GM19372 (cell line): ENCODE measurements at regions not wholly inside any gene's neighbourhood (a gene's known extent, or its start where the extent isn't known, plus 50 kb on each side); places are given as distances from the start of the nearest gene placed in this dataset.
A peak's percentile ranks its signal among the peaks of the same experiment; 100 is the strongest.
"Not testable (repeated sequence)": the region's sequence is repeated elsewhere in the genome, so short reads cannot be mapped to it uniquely, and the experiment has no call there.

Source experiments
- ATAC-seq: cut with Tn5 transposase; IDR thresholded peaks from one replicate; pipeline ENCODE4 v1.9.1; 2021; ENCODE audit warnings: mild to moderate bottlenecking, low read depth, moderate library complexity; ENCODE audit not compliant: unreplicated experiment

DNA sequence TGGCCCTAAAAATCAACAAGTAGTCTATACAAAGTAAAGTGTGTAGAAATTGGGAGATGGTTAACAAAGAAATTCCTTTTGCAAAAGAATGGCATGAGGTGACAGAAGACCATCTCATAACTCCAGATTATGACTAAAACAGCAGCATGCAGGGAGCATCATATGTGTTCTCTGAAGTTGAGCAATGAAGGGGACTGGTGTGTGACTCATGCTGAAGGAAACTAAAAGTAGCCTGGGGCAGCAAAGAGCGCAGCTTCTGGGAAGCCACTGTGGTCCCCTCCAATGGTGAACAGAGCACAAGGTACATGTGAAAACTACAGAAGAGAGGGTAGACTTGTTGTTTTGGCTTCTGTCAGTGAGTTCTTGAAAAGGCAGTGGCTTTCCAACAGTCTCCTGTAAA, 133.4 kb downstream of the MACC1 start:
- ATAC-seq: no peak

- ATAC-seq: no peak
These were observed 138.1 kb downstream of the MACC1 start for GRCh38 chr7:20079080-20079479.

DNA sequence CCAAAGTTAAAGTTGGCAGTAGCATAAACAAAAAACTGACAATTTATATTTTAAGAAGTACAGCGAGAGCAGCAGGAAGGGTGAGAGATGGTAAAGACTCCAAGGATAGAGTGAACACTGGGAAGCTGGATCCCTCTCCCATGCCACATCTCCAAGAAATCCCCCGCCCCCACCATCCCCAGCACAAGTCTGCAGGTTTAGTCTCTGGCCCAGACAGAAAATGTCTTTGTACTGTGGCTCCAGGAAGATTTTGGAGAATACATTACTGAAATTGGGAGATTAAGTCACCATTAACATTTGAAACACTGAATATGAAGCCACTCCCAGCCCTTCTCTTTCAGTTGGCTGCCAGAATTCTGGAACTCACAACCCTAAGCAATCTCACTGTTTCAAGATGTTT, 140.3 kb downstream of the MACC1 start:
- no peak for ATAC-seq

- ATAC-seq: no peak
These were observed 141.0 kb downstream of the MACC1 start for GRCh38 chr7:20075992-20076820.

DNA sequence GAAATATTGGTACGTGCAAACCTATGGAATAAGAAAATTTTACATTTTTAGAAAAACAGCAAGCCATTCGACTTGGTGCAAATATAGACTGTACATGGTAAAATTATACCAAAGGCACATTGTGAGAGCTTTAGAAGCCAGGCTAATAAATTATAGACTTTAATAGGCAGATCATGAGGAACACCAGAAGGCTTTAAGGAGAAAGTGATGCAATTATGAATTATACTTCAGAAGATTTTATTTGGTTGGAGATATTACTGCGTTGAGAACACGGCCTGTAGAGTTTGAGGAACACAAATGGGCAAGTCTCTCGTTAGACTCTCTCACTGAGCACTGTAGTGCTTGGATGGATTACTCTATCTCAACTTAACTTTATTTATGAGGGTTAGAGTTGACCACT, 141.7 kb downstream of the MACC1 start:
- no peak for ATAC-seq

DNA sequence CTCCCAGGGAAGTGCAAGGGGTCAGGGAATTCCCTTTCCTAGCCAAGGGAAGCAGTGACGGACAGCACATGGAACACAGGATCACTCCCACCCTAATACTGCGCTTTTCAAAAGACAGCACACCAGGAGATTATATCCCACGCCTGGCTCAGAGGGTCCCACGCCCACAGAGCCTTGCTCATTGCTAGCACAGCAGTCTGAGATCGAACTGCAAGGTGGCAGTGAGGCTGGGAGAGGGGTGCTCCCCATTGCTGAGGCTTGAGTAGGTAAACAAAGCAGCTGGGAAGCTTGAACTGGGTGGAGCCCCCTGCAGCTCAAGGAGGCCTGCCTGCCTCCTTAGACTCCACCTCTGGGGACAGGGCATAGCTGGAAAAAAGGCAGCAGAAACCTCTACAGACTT, 149.2 kb downstream of the MACC1 start:
- not testable (repeated sequence) for ATAC-seq

DNA sequence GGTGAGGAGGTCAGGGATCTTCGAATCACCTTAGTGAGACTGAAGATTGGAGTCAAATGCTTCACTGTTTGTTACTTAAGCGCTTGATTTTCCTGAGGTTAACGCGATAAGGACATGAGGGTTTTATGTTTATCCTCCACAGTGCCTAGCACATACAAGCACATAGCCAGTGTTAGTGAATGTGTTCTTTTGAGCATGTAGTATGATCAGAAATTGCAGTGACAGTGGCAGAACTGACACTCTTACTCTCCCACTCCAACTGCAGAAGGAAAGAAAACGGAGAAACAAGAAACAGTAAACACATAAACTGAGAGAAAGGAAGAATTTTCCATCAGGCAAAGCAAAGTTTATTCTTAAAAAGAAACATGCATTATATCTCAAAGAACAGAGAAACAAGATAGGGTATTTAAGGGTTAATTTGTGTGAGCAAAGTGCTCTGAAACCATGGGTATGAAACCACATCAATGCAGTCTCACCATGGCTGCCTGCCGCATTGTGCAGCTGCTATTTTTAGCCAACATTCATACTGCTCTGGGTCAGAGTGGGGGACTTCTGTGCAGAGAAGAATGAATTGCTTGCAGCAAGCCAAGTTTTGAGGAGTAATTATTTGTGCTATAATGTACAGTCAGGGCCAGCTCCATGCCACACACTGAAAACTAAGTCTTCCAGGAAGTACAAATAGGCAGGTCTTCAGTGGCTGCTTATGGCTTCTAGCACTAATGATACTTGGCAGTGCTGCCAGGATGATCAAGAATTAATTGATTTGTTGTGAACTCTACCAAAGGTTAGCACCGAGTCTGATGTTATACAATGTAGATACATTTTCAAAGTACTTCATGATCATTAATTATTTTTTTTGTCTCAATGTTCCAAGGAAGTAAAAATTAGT, 152.0 kb downstream of the MACC1 start:
- ATAC-seq: peak; percentile 98

- no peak for ATAC-seq
These were observed 152.8 kb downstream of the MACC1 start for GRCh38 chr7:20064181-20064970.

- no peak for ATAC-seq
These were observed 153.5 kb downstream of the MACC1 start for GRCh38 chr7:20063644-20064043.

DNA sequence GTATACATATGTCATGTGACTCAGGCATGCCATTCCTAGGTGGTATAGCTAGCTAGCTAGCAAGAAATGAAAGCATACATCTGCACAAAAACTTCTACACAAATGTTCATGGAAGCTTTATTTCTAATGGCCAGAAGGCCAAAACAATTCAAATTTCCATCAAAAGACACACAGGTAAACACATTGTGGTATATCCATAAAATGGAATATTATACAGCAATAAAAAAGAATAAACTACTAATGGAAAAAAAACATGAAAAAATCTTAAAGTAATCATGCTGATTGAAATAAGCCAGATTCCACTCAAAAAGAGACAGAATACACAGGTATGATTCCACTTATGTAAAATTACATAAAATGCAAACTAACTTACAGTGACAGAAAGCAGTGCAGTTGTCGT, 154.3 kb downstream of the MACC1 start:
- ATAC-seq: no peak

DNA sequence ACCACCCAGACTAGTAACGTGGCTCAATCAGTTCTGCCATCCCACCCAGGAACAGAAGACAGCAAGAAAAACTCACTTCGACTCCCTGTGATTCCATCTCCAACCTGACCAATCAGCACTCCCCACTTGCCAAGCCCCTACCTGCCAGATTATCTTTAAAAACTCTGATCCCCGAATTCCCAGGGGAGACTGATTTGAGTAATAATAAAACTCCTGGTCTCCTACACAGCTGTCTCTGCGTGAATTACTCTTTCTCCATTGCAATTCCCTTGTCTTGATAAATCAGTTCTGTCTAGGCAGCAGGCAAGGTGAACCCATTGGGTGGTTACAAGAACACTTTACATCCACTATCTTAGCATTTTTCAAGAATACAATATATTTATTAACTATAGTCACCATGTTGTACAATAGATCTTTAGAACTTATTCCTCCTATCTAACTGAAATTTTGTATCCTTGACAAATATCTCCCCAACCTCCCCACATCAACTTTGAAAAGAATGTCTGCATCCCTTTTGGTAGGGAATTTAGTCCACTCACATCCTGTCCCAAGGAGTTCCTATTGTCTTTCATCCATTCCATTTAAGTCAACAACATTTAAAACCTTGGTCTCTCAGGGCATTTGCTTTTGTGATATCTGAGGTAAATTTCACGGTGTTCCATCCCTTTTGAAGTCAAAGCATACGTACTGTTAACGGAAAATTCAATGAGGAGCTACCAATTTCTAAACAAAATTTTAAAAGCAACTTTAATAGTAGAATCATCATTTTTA, 163.7 kb downstream of the MACC1 start:
- ATAC-seq: no peak

DNA sequence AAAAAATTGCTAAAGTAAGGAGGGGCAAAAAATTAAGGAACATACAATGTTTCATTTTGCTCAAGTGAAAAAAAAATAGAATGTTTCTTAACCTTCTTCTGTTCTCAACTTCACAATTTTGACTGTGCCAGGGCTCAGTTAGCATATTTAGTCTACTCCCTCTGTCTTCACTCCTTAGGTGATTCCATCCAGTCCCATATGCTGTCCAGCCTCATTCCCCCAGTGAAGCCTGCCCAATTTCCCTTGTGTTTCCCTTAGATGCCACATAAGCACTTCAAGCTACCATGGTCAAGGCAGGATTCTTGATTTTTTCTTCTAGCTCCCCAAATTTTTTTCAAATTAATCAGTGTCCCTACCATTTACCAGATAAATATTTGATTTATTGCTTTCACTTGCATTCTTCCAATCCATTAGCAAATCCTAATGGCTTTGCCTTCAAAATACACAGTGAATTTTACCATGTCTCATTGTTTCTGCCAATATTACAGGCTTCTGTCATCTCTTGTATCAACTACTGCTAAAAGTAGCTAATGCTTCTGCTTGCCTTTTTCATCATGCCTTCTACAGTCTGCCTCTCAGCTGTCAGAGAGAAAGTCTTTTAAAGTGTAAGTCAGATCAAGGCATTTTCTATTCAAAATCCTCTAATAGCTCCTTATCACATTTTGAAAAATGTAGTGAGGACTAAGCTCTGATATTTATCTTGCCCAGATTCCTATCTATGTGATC, 166.8 kb downstream of the MACC1 start:
- no peak for ATAC-seq

DNA sequence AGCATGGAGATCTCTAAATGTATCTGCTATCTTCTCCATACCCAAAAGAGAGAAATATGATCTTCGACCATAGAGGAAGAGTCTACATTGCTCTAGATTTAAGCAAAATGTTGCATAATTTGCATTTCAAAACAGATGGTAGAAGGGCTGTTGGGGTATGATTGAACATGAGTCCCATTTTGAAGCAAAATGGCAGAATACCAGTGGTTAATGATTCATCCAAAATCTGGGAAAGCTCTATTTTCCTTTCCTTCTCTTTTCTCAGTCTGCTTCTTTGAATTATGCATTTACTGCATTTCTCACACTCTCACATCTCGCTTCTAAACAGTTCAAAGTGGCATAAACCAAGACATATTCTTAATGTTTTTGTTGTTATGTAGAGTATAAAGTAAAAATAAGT, 178.5 kb downstream of the MACC1 start:
- no peak for ATAC-seq

GRCh38 chr7:20035279-20035875, 181.8 kb downstream of the MACC1 start:
- ATAC-seq: no peak

GRCh38 chr7:20033621-20034400, 183.4 kb downstream of the MACC1 start:
- no peak for ATAC-seq

DNA sequence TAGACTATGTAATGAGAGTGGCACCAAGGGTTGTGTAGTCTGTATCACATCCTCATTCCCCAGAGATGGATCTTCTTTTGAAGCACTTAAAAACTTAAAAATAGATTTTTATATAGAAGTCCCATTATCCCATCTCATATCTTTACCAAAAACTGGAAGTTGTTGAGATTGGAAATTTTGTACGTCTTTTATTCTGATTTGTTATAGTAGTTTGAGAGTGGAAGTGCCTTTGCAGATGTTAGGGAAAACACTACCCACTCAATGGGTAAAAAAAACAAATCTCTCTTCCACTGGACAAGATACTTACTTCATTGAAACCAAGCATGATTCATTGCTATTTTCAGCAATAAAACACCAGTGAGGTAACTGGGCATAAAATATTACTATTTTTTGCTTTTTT, 184.4 kb downstream of the MACC1 start:
- ATAC-seq: no peak

- ATAC-seq: peak; percentile 49
These were observed 186.2 kb downstream of the MACC1 start for GRCh38 chr7:20030915-20031362.

DNA sequence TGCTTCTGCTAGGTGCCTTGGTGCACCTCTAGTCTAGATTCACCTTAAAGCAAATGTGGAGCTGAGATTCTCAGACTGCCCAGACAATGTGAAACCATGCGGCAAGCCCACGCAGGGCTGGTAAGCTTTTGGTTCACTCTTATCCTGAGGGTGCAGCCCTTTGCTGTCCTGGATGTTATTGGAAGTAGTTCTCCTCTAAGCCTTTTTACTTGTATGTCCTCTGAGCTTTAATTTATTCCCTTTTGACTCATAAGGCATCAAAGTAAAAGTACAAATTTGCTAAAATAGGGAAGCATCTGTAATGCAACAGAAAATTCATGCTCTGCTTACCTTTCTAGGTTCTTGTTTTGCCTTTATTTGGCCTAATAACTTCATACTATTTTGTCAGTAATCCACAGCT, 186.8 kb downstream of the MACC1 start:
- peak; percentile 83 for ATAC-seq
